Liver (tissue), 7 donors: ENCODE measurements at regions not wholly inside any gene's neighbourhood (a gene's known extent, or its start where the extent isn't known, plus 50 kb on each side); places are given as distances from the start of the nearest gene placed in this dataset.

Experiments used
- DNase-seq: peaks from one replicate; pipeline ENCODE4 v3.0.0-alpha.2; 2017; ENCODE audit warnings: low spot score
- H3K27ac ChIP-seq, 2 donors: one replicate each; pipeline ENCODE4 v1.7.0; 2013; ENCODE audit warnings: inconsistent platforms in 2 of 2, low read length in 2 of 2, control low read depth in 1 of 2, low read depth in 1 of 2, mild to moderate bottlenecking in 1 of 2
- H3K27me3 ChIP-seq, 4 donors: one replicate each; pipeline versions ENCODE4 v1.6.1 to v1.7.0; 2013; ENCODE audit warnings: low read length in 3 of 4, inconsistent platforms in 1 of 4, mild to moderate bottlenecking in 1 of 4, moderate library complexity in 1 of 4; ENCODE audit not compliant: control insufficient read depth in 4 of 4, insufficient read depth in 4 of 4
- H3K36me3 ChIP-seq, 4 donors: one replicate each; pipeline versions ENCODE4 v1.6.1 to v1.7.0; 2013; ENCODE audit warnings: low read length in 3 of 4, mild to moderate bottlenecking in 3 of 4, low read depth in 1 of 4, moderate library complexity in 1 of 4; ENCODE audit not compliant: control insufficient read depth in 4 of 4, insufficient read depth in 3 of 4
- H3K4me1 ChIP-seq, 4 donors: one replicate each; pipeline versions ENCODE4 v1.6.1 to v1.7.0; 2013; ENCODE audit warnings: low read length in 3 of 4, mild to moderate bottlenecking in 3 of 4, moderate library complexity in 1 of 4; ENCODE audit not compliant: control insufficient read depth in 4 of 4, insufficient read depth in 4 of 4
- H3K4me3 ChIP-seq, 3 donors: one replicate each; pipeline versions ENCODE4 v1.6.1 to v1.7.0; 2013; ENCODE audit warnings: low read length in 3 of 3, control low read depth in 1 of 3, low read depth in 1 of 3, mild to moderate bottlenecking in 1 of 3
- H3K9ac ChIP-seq, 2 donors: one replicate each; pipeline ENCODE4 v1.7.0; 2013; ENCODE audit warnings: low read length in 2 of 2, mild to moderate bottlenecking in 2 of 2, moderate library complexity in 2 of 2, control low read depth in 1 of 2, low read depth in 1 of 2
- H3K9me3 ChIP-seq, 4 donors: one replicate each; pipeline versions ENCODE4 v1.6.1 to v1.7.0; 2013; ENCODE audit warnings: low read length in 3 of 4; ENCODE audit not compliant: control insufficient read depth in 4 of 4
- FOXA1 ChIP-seq: IDR thresholded peaks from 2 replicates; pipeline ENCODE4 v1.6.1; 2016; ENCODE audit warnings: antibody characterized with exemption
- FOXA2 ChIP-seq: IDR thresholded peaks from 2 replicates; pipeline ENCODE4 v1.6.1; 2016; ENCODE audit warnings: antibody characterized with exemption
- GABPA ChIP-seq, 2 donors: IDR thresholded peaks in 1 of 2; conservative IDR thresholded peaks in 1 of 2; 2 replicates each; pipeline ENCODE4 v1.6.1; 2016; ENCODE audit warnings: antibody characterized with exemption in 2 of 2, mild to moderate bottlenecking in 1 of 2, moderate library complexity in 1 of 2
- HNF4A ChIP-seq, 2 donors: conservative IDR thresholded peaks; 2 replicates each; pipeline ENCODE4 v1.6.1; 2016; ENCODE audit warnings: antibody characterized with exemption in 2 of 2, mild to moderate bottlenecking in 2 of 2
- HNF4G ChIP-seq: IDR thresholded peaks from 2 replicates; pipeline ENCODE4 v1.6.1; 2016; ENCODE audit warnings: antibody characterized with exemption
- RAD21 ChIP-seq, 2 donors: IDR thresholded peaks; 2 replicates each; pipeline ENCODE4 v1.6.1; 2016; ENCODE audit warnings: antibody characterized with exemption in 2 of 2, mild to moderate bottlenecking in 2 of 2
- WGBS: extraction: QIAGEN DNeasy Blood & Tissue Kit; methylation state at CpG from one replicate; pipeline ENCODE4 v1.1.7; 2013; 5-methylcytosine and 5-hydroxymethylcytosine counted together
- TF ChIP-seq, protein P1 (sequence below): IDR thresholded peaks from 2 replicates; pipeline ENCODE4 v1.6.1; 2016; ENCODE audit warnings: antibody characterized with exemption
- TF ChIP-seq, protein P2 (sequence below): IDR thresholded peaks from 2 replicates; pipeline ENCODE4 v1.6.1; 2016; ENCODE audit warnings: antibody characterized with exemption
- TF ChIP-seq, protein P3 (sequence below): IDR thresholded peaks from 2 replicates; pipeline ENCODE4 v1.6.1; 2016; ENCODE audit warnings: antibody characterized with exemption, mild to moderate bottlenecking
- donor health status: healthy.
- donor health status: healthy.
- donor health status: healthy.
- donor health status: healthy.

DNA sequence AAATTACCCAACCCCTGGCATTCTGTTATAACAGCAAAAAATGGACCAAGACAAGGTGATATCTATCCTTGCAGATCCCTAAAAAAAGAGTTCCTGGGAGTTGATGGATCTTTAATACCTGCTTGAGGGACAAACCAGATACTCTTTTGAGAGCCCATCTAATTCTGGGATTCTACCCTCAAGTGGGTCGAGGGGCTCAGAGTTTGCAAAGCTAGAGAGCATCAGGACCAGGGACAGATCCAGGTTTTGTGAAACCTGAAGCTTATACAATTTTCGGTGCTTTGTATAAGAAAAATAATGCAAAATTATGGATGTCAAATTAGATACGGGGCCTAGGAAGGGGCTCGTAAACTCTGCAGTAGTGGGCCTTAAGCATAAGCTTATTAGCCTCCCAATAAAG is 130.5 kb upstream of the CRHR1 start:
- H3K4me1 ChIP-seq, result no peaks in the 10 kb centered on the region
- H3K9ac ChIP-seq, result no peak overlapping the region
- no peaks in the 10 kb centered on the region for H3K36me3 ChIP-seq
- no peak overlapping the region for H3K27ac ChIP-seq
- no peak for TF ChIP-seq FOXA1
- no peak for TF ChIP-seq HNF4G
- TF ChIP-seq, protein P1, sequence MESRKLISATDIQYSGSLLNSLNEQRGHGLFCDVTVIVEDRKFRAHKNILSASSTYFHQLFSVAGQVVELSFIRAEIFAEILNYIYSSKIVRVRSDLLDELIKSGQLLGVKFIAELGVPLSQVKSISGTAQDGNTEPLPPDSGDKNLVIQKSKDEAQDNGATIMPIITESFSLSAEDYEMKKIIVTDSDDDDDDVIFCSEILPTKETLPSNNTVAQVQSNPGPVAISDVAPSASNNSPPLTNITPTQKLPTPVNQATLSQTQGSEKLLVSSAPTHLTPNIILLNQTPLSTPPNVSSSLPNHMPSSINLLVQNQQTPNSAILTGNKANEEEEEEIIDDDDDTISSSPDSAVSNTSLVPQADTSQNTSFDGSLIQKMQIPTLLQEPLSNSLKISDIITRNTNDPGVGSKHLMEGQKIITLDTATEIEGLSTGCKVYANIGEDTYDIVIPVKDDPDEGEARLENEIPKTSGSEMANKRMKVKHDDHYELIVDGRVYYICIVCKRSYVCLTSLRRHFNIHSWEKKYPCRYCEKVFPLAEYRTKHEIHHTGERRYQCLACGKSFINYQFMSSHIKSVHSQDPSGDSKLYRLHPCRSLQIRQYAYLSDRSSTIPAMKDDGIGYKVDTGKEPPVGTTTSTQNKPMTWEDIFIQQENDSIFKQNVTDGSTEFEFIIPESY, result no peak
- no peak for TF ChIP-seq HNF4A (conservative IDR thresholded peaks at IDR 0.05)
- TF ChIP-seq, protein P2, sequence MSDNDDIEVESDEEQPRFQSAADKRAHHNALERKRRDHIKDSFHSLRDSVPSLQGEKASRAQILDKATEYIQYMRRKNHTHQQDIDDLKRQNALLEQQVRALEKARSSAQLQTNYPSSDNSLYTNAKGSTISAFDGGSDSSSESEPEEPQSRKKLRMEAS, result no peak
- H3K27me3 ChIP-seq, result peaks cover 0 to 5% (median 0%) of the 10 kb centered on the region in 4 donors
- no peak for DNase-seq
- no peak overlapping the region for H3K4me3 ChIP-seq
- 66% methylated on average over 4 of the region's 4 CpGs for WGBS
- no peaks in the 10 kb centered on the region for H3K9me3 ChIP-seq

DNA sequence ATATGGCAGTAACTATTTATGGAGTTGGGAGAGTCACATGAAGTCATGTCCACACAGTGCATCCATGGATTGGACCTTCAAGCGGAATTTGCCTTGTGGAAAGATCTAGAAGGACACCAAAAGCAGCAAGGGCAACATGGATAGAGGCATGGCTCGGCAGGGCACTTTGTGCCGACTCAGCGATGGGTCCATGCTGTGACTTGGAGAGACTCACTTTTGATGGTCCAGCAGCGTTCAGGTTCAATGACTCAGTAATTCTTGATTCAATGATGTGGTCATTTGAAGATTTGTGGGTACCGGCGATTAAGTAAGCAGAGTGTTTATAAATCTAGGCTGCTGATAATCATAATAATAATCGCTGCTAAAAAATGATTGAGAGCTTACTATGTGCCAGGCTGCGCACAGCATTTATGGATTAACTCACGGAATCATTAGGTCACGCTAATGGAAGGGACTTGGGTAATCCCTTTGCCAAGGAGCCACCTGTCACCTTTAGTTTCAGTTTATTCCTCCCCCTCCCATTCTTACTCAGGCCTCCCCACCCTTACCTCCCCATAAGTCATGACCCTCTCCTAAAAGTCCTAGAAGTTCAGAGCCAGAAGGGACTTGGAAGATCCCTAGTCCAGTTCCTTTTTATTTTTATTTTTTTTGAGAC is 127.5 kb upstream of the CRHR1 start:
- H3K36me3 ChIP-seq, result no peaks in the 10 kb centered on the region
- DNase-seq, result no peak
- no peak overlapping the region for H3K4me3 ChIP-seq
- H3K9ac ChIP-seq, result no peak overlapping the region
- TF ChIP-seq, protein P2, result no peak
- TF ChIP-seq, protein P1, result no peak
- TF ChIP-seq HNF4A (conservative IDR thresholded peaks at IDR 0.05) (no peak), HNF4G (no peak), RAD21 (IDR thresholded peaks at IDR 0.05) (no peak), FOXA2 (no peak), GABPA (IDR thresholded peaks at IDR 0.05 in 1 of 2, conservative IDR thresholded peaks at IDR 0.05 in 1 of 2) (no peak)
- TF ChIP-seq, protein P3, sequence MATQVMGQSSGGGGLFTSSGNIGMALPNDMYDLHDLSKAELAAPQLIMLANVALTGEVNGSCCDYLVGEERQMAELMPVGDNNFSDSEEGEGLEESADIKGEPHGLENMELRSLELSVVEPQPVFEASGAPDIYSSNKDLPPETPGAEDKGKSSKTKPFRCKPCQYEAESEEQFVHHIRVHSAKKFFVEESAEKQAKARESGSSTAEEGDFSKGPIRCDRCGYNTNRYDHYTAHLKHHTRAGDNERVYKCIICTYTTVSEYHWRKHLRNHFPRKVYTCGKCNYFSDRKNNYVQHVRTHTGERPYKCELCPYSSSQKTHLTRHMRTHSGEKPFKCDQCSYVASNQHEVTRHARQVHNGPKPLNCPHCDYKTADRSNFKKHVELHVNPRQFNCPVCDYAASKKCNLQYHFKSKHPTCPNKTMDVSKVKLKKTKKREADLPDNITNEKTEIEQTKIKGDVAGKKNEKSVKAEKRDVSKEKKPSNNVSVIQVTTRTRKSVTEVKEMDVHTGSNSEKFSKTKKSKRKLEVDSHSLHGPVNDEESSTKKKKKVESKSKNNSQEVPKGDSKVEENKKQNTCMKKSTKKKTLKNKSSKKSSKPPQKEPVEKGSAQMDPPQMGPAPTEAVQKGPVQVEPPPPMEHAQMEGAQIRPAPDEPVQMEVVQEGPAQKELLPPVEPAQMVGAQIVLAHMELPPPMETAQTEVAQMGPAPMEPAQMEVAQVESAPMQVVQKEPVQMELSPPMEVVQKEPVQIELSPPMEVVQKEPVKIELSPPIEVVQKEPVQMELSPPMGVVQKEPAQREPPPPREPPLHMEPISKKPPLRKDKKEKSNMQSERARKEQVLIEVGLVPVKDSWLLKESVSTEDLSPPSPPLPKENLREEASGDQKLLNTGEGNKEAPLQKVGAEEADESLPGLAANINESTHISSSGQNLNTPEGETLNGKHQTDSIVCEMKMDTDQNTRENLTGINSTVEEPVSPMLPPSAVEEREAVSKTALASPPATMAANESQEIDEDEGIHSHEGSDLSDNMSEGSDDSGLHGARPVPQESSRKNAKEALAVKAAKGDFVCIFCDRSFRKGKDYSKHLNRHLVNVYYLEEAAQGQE, result no peak
- no peaks in the 10 kb centered on the region for H3K4me1 ChIP-seq
- no peaks in the 10 kb centered on the region for H3K9me3 ChIP-seq
- H3K27me3 ChIP-seq, result no peaks in the 10 kb centered on the region
- 89% methylated on average over 11 of the region's 11 CpGs for WGBS
- H3K27ac ChIP-seq, result no peak overlapping the region
